ENCODE measurements at regions not wholly inside any gene's neighbourhood (a gene's known extent, or its start where the extent isn't known, plus 50 kb on each side); places are given as distances from the start of the nearest gene placed in this dataset.

GRCh38 chr11:13119941-13120520, 110.9 kb downstream of the RASSF10 start:
- peaks cover 3% of the 10 kb centered on the region for H3K27me3 ChIP-seq (ENCODE audit: insufficient read depth, poor library complexity, severe bottlenecking)
- no peak overlapping the region for H3K27ac ChIP-seq (replicated peaks)
- TF ChIP-seq GABPA (IDR thresholded peaks at IDR 0.05; ENCODE audit: low read depth) (no peak), POLR2AphosphoS5 (IDR thresholded peaks at IDR 0.05; ENCODE audit: low read depth) (no peak), SPI1 (IDR thresholded peaks at IDR 0.05; ENCODE audit: borderline replicate concordance, low read depth) (no peak), REST (IDR thresholded peaks at IDR 0.05; ENCODE audit: insufficient replicate concordance, low read depth) (no peak), CTCF (IDR thresholded peaks at IDR 0.05; ENCODE audit: insufficient read depth, low read length) (no peak)
- DNase-seq (ENCODE audit: low read depth in 1 of 2, low spot score in 1 of 2), result no peak
- H3K4me3 ChIP-seq (replicated peaks; ENCODE audit: insufficient read depth, low read length), result no peak overlapping the region

GRCh38 chr11:13120691-13121090, 111.6 kb downstream of the RASSF10 start:
- H3K4me3 ChIP-seq (replicated peaks; ENCODE audit: insufficient read depth, low read length), result no peak overlapping the region

More at GRCh38 chr11:13120691-13121090, 111.6 kb downstream of the RASSF10 start:
- H3K27me3 ChIP-seq (ENCODE audit: insufficient read depth, poor library complexity, severe bottlenecking), result peaks cover 3% of the 10 kb centered on the region
- no peak for TF ChIP-seq GABPA (IDR thresholded peaks at IDR 0.05; ENCODE audit: low read depth)
- TF ChIP-seq POLR2AphosphoS5 (IDR thresholded peaks at IDR 0.05; ENCODE audit: low read depth), result no peak
- TF ChIP-seq CTCF (IDR thresholded peaks at IDR 0.05; ENCODE audit: insufficient read depth, low read length), result no peak
- TF ChIP-seq SPI1 (IDR thresholded peaks at IDR 0.05; ENCODE audit: borderline replicate concordance, low read depth), result no peak
- no peak for TF ChIP-seq REST (IDR thresholded peaks at IDR 0.05; ENCODE audit: insufficient replicate concordance, low read depth)
- H3K27ac ChIP-seq (replicated peaks), result no peak overlapping the region
- DNase-seq (ENCODE audit: low read depth in 1 of 2, low spot score in 1 of 2), result no peak

Data from HL-60 (cell line).